HG02623 (cell line): ENCODE measurements at regions not wholly inside any gene's neighbourhood (a gene's known extent, or its start where the extent isn't known, plus 50 kb on each side); places are given as distances from the start of the nearest gene placed in this dataset.

ENCODE experiments used
- ATAC-seq: cut with Tn5 transposase; IDR thresholded peaks from one replicate; pipeline ENCODE4 v1.9.1; 2021; ENCODE audit warnings: moderate library complexity; ENCODE audit not compliant: unreplicated experiment

DNA sequence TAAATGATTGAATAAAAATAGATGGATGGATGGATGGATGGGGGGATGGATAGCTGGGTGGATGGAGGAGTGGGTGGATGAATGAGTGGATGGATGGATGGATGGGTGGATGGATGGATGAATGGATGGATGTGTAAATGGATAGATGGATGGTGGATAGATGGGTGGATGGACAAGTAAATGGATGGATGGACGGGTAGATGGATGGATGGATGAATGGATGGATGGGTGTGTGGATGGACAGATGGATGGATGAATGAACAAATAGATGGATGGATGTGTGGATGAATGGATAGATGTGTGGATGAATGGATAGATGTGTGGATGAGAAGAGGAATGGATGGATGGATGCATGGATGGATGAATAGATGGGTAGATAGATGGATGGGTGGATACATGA is 490.8 kb downstream of the VRK1 start:
- no peak for ATAC-seq

DNA sequence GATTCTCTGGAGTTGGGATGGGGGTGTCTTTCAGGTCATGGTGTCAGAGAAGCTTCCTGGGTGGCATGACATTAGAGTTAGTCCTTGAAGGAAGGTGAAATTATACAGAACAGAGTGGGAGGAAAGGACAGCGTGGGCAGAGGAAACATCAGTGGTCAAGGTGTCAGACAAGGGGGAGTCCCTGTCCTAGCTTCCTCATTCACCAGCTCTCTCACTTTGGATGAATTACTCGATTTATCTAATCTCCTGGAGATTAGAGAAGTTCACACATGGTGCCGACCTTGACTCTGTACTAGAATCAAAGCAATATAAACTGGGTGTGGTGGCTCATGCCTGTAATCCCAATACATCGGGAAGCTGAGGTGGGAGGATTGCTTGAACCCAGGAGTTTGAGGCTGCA is 492.9 kb downstream of the VRK1 start:
- ATAC-seq = no peak

DNA sequence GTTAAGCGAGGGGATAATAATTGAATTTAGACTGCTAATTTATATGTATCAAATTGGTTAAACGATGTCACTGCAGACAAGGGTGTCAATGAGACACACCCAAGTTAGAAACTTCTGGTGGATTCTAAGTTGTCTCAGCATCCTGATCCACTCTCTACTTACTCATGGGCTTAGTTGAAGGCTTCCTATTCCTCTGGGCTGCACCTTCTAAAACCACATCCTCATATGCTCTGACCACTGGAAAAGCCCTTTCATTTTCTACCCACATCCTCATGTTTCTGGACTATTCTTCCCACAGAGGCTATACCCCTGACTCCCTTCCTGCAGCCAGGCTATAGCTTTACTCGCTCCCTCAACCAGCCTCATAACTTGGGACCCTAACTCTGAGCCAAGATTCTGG is 493.8 kb downstream of the VRK1 start:
- ATAC-seq = no peak

DNA sequence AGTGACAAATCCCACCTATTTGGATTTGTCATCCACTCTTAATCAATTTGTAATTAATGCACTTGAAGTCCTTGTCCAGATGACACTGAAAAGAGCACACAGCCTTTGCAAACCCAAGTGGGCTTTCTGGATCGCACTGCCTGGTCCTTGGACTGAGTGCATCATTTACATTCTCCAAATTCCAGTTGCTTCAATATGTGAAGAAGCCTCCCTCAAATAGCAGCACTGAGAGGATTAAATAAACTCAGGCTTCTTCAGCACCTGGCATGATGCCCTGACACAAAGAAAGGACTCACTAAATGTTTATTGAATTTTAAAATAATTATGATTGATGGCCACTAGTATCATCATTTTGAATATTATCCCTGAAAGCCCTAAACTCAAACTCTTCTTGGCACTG is 496.5 kb downstream of the VRK1 start:
- ATAC-seq = no peak

DNA sequence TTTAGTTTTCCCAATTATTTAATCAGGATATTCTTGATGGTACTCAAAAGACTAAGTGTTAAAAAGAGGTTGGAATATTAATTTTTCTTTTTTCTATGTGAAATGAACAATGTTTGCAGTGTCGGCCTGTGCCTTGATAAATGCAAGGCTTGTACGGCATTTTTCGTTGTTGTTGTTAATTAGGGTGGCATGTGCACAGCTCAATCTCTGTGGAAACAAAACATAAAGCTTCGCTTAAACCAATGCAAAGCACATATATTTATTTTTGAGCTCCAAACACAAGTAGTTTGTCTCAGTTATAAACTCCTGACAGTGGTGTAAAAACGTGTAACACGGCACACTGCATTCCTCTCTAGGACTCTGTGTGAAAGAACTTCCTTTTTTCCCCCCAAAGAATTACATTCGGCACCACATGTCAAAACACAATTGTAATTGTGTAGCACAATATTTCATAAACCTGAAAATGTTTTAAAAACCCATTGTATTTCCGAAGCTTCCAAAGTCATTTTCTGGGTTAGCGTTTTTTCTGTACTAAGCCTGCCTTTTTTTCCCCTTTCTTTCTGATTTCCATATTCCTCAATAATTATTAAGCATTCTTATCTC is 498.0 kb downstream of the VRK1 start:
- no peak for ATAC-seq

DNA sequence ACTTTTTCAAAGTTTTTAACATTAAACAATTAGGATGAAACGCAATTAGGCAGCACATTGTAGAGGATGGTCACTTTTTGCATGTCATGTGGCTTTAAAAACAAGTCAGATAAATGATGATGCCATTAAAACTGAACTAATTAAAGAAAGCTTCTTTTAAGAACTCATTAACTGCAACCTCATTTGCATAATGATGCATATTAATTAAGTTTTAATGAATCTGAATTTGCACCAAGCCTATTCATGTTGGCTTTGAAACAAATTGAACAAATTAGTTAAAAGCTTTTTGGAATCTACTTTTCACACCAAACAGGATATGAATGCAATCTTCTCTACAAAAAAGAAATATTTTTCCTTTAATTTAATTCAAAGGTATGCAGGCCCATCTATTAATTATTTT is 499.0 kb downstream of the VRK1 start:
- ATAC-seq = no peak

DNA sequence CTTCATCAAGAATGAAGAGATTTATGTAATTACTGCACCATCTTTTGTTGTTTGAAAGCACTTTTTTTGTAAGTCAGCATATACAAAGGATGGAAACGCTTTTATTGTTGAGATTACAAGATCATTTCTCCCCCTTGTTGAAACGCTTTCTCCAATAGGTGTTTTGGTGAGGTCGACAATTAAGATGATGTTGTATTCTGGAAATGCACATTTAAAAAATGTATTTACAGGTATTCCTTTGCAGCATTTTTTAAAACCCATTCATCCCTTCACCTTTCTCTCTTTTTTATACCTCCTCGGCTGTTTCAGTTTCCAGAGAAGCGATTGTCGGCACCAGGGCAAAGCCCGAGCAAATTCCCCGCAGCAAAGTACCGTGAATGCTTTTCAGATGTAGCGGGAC is 499.9 kb downstream of the VRK1 start:
- no peak for ATAC-seq

DNA sequence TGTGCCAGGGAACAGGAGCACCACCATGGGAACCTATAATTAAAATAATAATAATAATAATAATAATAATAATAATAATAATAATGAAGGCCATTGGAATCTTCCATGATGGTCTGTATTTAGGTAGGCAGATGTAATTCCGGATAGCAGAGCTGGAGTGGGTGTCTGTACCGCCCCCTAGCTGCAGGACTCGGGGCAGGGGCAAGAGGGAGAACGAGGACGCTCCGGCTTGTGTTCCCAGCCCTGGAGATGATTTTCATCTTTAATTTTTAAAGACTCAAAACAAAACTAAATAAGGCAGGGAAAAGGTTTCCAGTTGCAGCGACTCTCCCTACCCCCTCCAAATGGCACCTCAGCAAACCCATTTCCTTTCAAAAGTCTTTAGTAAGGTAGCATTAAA is 501.1 kb downstream of the VRK1 start:
- ATAC-seq = no peak

DNA sequence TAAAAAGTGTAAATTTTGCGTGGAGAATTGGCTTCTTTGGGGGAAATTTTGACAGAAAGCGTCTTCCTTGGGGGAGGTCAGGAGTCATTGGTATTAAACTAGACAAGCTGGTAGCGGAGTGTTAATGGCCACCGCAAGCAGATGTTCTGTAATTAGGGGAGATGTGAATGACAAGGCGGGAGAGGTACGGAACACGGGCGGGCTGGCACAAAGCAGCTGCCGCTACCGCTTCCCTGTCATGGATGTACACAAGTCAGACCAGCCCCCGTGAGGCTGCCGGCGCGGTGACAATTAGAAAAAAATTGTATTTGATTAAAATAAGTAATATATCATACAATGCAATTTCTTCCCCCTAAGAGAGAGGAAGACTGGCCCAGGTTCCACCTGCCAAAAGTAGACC is 501.6 kb downstream of the VRK1 start:
- ATAC-seq = no peak

DNA sequence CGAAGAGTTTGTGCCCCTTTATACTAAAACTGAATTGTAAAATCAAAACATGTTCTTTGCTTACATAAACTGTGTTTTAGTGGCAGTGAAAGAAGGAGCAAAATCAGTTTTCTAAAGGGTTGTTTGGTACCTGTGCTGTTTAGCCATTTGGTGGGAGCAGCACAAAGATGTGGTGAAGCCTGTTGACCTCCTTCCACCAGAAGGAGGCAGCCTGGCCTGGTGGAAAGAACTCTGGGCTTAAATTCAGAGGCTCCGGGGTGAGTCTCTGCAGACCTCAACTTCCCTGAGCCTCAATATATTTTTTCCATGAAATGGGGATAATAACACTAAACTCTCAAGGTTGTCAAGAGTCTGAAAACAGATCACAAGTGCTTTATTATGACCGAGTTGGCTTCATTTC is 502.5 kb downstream of the VRK1 start:
- no peak for ATAC-seq

DNA sequence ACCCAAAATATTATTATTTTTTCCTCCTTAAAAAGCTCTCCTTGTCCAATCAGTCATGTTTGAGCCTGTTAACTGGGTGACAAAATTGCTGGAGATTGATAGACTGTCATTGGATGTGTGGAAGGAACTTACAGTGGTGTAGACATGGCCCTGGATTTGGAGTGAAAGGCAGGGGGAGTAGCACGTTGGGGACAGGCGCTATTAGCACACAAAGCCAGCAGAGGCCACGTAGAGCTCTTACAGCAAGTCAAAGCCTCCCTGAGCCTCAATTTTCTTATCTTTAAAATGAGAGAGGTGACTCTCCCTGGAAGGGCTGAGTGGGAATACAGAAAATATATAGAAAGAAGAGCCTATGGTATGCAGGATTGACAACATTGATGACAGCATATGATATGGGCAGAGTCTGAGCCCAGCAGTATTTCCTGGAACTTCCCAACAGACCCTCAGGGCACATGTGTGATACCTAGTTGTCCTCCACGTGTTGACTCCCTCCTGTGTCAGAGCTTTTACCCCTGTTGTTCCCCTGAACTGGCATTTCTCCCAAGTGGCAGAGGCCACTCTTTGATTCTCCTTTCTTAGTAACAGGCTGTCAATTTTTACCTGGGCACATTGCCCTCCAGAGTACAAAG is 504.9 kb downstream of the VRK1 start:
- no peak for ATAC-seq

DNA sequence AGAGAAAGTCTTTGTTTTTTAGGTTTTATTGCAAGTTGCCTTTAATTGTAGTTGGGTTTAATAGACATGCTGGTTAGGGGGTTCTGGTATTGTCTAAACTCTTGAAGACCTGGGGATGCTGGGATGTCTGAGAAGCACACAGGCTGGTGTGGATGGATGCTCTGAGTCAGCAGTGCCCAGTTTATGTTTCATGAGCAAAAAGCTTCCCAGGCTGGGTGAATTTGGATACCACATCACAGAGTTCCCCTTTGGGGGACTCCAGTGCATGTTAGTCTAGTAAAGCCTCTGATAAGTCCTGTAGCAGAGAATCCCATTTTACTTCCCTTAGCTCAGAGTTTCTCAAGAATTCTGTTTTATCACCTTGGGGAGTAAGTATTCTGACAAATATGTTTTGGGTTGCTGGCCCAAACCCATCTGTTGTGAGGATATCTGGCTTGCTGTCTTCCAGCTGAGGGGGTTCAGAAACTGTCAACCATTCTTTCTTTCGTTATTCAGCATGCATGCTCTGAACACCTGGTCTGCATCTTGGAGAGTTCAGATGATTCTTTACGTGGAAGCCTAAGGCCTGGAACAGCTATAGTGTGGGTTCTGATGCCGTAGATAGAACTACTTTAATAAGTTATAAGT is 509.1 kb downstream of the VRK1 start:
- ATAC-seq = peak; percentile 41

DNA sequence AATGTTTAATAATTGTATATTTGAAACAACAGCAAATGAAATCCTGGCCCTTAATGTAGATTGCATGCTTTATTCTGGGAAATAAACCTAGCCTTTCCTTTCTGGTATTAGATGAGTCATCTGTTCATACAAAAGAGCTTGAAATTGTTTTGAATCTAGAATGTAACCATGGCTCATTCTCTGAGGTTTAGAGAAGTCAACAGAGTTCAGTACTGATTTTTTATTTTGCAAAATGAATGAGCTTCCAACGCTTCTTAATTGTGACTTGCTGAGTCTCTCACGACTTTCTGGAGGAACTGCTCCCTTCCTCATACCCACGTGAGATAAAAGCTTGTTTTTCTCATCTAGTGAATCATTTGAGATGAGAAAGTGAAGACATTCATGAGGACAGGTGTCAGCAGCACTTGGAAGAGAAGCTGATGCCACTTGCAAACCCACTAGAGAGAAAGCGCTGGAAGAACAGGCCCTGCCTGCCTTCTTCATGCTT is 509.6 kb downstream of the VRK1 start:
- ATAC-seq = peak; percentile 51

DNA sequence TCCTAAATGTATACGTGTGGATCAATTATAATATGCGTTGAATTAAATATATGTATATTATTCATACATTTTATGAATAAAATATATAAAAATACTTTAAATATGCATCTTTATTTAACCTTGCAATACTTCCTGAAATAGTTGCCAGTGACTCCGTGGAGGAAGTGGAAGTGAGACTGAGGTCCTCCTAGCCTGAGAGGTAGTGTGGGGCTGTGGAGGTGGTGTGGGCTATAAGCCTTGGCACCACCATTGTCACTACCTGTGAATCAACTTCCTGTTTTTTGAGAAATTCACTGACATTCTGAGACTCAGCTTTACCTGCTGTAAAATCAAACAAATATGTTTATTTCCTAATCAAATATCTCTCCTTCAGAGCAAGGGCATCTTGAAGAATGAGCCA is 514.2 kb downstream of the VRK1 start:
- ATAC-seq = no peak

DNA sequence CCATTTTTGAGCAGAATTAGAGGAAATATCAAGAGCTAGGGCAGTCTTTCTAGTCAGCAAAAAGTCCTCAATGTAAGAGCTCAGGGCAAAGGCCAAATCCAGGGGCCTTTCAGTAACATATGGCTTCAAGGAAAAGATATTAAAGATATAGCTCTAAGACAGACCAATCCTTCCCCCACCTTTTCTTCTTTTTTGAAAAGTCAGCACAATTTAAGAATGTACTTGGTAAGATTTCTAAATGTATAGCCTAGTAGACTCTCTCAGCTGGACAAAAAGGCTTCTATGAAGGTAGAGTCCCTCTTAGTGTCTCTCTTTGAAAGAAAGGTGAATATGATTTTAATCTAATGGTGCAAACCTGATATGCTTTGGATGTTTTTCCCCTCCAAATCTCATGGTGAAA is 515.7 kb downstream of the VRK1 start:
- no peak for ATAC-seq

DNA sequence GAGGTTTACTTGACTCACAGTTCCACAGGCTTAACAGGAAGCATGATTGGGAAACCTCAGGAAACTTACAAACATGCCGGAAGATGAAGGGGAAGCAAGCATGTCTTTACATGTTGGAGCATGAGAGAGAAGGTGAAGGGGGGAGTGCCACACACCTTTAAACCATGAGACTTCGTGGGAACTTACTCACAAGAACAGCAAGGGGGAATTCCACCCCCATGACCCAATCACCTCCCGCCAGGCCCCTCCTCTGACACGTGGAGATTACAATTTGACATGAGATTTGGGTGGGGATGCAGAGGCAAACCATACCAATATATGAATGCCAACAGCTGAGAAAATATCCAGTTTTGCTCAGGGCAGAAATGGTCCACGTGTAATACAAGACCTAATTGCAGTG is 518.6 kb downstream of the VRK1 start:
- no peak for ATAC-seq

DNA sequence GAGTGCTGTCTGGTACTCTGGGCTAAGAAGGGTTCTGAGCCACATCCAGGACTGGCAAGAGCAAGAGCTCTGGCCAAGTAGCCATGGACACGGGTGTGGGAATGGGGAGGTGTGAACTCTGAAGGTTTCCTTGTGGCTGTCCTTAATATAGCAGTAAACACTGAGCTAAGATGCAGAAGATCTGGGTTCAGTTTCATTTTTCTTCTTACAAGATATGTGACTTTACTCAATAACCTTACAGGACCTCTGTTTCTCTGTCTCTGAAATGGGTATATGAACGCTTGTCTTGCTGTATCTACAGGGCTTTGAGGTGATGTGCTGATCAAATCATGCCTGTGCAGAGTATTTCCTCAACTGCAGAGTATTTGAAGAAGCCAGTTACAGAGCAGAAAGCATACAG is 521.2 kb downstream of the VRK1 start:
- ATAC-seq = no peak

DNA sequence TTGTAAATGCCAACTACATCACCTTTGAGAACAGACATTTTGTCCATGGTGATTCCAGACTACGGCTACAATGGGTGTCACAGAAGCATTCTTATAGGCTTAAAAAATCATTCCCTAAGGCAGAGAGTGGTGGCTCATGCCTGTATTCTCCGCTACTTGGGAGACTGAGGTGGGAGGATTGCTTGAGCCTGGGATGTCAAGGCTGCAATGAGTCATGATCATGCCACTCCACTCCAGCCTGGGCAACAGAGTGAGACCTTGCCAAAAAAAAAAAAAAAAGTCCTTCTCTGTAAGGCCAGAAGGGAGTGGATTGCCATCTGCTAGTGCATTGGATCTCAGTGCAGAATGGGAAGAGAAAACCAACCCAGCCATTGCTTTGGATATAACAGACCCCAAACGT is 522.5 kb downstream of the VRK1 start:
- ATAC-seq = no peak

DNA sequence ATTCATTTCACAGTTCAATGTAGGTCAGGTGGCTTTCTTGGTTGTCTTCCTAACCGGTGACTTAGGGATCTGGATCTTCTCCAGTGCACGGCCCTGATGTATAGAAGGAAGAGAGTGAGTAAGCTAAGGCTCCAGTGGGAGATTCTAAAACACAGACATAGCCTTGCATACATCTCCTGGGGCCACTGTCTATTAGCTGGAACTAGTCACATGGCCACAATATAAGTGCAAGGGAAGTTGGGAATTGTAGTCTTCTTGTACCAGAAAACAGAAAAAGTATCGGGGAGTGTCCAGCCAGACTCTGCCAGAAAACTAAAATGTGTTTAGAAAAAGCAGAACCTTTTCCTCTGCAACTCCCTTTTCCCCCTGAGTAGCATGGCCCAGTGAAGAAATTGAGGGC is 531.6 kb downstream of the VRK1 start:
- no peak for ATAC-seq

DNA sequence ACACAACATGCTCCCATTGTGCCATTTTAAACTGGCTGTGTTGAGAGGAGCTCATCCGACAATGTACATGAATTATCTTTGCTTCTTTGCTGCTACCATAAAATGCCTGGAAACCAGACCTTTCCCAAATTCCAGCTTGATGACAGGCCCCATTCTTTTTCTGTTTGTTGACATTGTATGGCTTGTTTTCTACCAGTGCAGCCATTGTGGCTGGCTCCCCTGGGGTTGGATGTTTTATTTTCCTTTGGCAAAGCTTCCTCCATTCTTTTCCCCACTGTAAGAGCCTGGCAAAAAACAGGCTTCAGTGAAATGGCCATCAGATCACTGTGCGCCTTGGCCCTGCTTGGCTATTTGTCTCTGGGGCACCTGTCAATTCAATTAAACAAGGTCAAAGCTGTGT is 532.5 kb downstream of the VRK1 start:
- no peak for ATAC-seq

DNA sequence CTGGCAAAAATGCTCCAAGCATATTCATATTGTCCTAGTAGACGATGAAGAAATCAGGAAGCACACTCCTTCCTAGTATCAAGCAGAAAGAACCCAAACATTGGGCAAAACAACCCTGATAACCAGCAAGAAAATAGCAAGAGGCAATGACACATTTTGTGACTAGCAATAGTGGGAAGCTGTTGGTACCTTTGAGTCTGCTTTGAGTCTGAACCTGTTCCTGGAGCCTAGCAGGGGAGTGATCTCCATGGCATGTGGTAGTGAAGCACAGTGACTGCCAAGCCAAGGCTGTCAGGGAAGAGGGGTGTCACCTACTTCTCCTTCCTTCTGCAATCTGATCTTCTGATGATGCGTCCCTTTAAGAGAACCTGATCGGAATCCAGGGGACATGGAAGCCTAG is 533.9 kb downstream of the VRK1 start:
- ATAC-seq = no peak

DNA sequence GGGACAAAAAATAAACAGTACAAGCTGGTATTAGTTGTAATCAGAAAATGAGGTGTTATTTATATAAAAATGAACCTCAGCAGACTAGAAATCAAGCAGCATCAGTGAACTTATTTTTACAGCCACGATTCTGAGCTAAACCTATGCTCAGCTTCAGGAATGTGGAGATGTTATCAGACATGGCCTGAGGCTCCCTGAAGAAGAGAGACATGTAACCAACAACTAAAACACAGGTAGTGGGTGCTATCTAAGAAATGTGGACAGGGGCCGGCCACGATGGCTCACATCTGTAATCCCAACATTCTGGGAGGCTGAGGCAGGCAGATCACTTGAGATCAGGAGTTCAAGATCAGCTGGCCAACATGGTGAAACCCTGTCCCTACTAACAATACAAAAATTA is 534.3 kb downstream of the VRK1 start:
- ATAC-seq = no peak

DNA sequence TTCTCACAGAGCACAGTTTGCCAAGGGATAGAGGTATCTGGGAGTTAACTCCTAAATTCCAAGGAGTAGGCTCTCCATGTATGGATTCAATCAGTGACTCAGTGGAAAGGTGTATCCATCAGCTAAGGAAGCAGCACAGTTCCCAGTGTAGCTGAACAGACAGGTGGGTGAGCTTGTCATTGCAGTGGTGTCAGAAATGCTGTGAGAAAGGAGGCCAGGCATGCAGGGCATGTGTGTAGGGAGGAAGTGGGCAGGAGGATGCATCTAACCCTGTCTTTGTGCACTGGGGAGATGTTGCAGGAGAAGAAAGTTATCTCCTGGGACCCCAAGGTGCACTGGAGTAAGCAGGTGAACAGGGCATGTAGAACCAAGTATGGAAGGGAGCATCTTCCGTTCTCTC is 539.0 kb downstream of the VRK1 start:
- no peak for ATAC-seq
